IPS-15b (cell line): ENCODE measurements at regions not wholly inside any gene's neighbourhood (a gene's known extent, or its start where the extent isn't known, plus 50 kb on each side); places are given as distances from the start of the nearest gene placed in this dataset.

Experiments
- H3K27me3 ChIP-seq: one replicate; pipeline ENCODE4 v1.6.1; 2013; ENCODE audit warnings: low read length; ENCODE audit not compliant: control insufficient read depth, insufficient read depth
- H3K36me3 ChIP-seq: one replicate; pipeline ENCODE4 v1.6.1; 2013; ENCODE audit warnings: low read length; ENCODE audit not compliant: control insufficient read depth, insufficient read depth
- H3K4me1 ChIP-seq: one replicate; pipeline ENCODE4 v1.6.1; 2013; ENCODE audit warnings: mild to moderate bottlenecking, low read length; ENCODE audit not compliant: control insufficient read depth, insufficient read depth
- H3K4me3 ChIP-seq: one replicate; pipeline ENCODE4 v1.5.1; 2013; ENCODE audit warnings: low read depth, low read length
- H3K9ac ChIP-seq: one replicate; pipeline ENCODE4 v1.6.1; 2013; ENCODE audit warnings: low read depth, mild to moderate bottlenecking, low read length
- H3K9me3 ChIP-seq: one replicate; pipeline ENCODE4 v1.6.1; 2013; ENCODE audit warnings: mild to moderate bottlenecking, low read length; ENCODE audit not compliant: control insufficient read depth, insufficient read depth

DNA sequence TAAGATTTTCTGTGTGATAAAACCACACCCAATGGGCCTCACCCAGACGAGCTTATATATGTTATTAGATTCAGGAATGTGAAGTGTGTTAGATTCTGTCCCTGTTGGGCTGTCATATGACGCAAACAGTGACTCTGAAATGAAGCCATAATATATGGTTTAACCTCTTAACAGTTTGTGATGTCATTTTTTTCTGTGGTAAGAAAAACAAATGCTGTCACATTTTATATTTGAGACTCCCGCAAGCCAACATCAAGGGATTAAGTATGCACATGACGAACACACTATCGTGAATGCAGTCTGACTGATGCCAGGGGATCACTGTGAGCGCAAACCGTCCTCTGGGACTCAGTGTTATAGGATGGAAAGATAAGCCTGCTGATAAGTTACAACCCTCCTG lies 321.7 kb downstream of the SH3GL2 start:
- H3K9ac ChIP-seq = no peak overlapping the region
- no peaks in the 10 kb centered on the region for H3K9me3 ChIP-seq
- H3K36me3 ChIP-seq = no peaks in the 10 kb centered on the region
- peaks cover 37% of the 10 kb centered on the region for H3K27me3 ChIP-seq
- H3K4me3 ChIP-seq = no peak overlapping the region
- no peaks in the 10 kb centered on the region for H3K4me1 ChIP-seq

- Histone ChIP-seq H3K9ac (no peak overlapping the region), H3K27me3 (peaks cover 65% of the 10 kb centered on the region), H3K4me3 (peak overlapping the region; percentile 84), H3K36me3 (no peaks in the 10 kb centered on the region), H3K4me1 (no peaks in the 10 kb centered on the region), H3K9me3 (no peaks in the 10 kb centered on the region)
These were observed 326.5 kb downstream of the SH3GL2 start for GRCh38 chr9:17905366-17905765.

DNA sequence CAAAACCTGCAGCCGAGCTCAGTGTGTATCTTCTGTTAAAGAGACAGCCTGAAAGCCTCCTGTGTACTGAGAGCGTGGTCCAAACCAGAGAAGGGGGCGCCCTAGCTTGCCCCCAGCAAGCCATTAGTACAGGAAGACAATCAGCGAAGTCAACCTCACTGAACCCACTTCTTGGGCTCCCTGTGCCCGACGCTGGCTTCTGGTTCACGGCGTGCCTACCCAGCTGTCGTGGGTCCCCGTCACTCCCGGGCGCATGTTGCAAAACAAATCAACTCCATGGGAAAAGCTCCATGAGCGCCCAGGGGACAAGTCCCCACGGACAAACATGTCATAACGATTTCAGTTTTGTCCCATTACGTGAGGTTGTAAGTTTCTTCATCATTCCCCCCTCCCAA lies 326.9 kb downstream of the SH3GL2 start:
- Histone ChIP-seq H3K36me3 (no peaks in the 10 kb centered on the region), H3K4me1 (no peaks in the 10 kb centered on the region), H3K4me3 (peak overlapping the region; percentile 84), H3K27me3 (peaks cover 65% of the 10 kb centered on the region), H3K9me3 (no peaks in the 10 kb centered on the region), H3K9ac (no peak overlapping the region)

DNA sequence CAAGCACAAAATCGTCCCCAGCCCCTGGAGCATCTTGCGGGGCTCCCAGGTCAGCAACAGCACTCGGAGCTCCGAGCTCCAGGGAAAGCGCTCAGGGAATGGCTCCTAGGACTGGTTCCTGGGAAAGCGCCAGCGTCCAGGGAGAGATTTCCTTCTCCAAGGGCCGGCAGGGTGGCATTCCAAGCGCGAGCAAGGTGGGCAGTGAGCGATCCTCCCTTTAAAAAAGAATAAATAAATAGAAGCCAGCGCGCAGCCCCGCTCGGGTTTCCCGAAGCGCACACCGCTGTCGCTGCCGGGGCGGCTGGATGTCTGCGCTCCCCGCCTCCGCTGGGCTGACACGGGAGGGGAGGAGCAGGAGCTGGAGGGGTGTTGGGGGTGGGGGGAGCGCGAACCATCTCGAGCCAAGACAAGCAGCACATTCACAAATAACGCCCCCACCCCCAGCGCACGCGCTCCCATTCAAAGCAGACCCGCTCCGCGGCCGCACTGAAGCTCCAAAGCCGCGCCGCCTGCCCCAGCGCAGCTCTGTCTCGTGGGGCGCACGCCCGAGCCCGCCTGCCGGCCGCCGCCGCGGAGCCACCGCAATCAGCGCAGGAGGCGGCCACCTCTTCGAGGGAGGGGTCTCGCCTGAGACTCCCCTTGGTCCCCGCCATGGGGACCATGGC lies 327.4 kb downstream of the SH3GL2 start:
- H3K9ac ChIP-seq = peak overlapping the region; percentile 56
- H3K36me3 ChIP-seq = no peaks in the 10 kb centered on the region
- no peaks in the 10 kb centered on the region for H3K9me3 ChIP-seq
- H3K27me3 ChIP-seq = peaks cover 65% of the 10 kb centered on the region
- H3K4me1 ChIP-seq = no peaks in the 10 kb centered on the region
- H3K4me3 ChIP-seq = peak overlapping the region; percentile 84

- no peaks in the 10 kb centered on the region for H3K9me3 ChIP-seq
These were observed 328.2 kb downstream of the SH3GL2 start for GRCh38 chr9:17906841-17907778.

DNA sequence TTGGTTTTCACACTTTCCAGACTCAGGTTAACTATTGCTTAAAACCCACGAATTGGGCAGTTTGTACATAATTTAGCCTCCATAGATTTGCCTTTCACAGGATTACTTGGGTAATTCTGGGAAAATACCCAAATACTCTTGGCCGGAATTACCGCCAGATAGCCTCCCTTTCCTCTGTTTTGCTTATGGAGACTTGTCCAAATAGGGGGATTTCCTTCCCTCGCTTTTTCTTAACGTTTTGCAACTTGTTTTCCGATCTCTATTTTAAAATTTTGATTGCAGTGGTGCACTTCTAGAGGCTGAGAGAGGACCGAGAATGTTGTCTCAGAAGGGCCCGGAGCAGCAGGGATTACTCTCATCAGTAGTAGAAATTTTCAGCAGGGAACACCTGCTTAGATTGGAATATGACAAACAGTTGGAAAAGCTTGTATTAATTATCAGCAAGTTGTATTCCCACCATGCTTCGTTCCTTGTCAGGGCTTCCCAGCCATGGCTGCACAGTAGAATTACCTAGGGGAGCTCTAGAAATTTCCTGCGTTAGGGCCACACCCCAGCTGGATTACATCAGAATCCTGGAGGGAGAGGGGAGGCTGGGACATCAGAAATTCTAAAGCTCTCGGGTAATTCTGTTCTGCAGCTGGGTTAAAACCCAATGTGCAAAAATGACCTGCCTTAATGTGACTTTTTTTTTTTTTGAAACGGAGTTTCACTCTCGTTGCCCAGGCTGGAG lies 329.1 kb downstream of the SH3GL2 start:
- Histone ChIP-seq H3K9me3 (no peaks in the 10 kb centered on the region), H3K9ac (no peak overlapping the region), H3K27me3 (peaks cover 55% of the 10 kb centered on the region), H3K36me3 (no peaks in the 10 kb centered on the region), H3K4me3 (peak overlapping the region; percentile 84), H3K4me1 (no peaks in the 10 kb centered on the region)

More at GRCh38 chr9:17906841-17907778, 328.2 kb downstream of the SH3GL2 start:
- Histone ChIP-seq H3K36me3 (no peaks in the 10 kb centered on the region), H3K9ac (peak overlapping the region; percentile 56), H3K4me1 (no peaks in the 10 kb centered on the region), H3K4me3 (peak overlapping the region; percentile 84), H3K27me3 (peaks cover 63% of the 10 kb centered on the region)

DNA sequence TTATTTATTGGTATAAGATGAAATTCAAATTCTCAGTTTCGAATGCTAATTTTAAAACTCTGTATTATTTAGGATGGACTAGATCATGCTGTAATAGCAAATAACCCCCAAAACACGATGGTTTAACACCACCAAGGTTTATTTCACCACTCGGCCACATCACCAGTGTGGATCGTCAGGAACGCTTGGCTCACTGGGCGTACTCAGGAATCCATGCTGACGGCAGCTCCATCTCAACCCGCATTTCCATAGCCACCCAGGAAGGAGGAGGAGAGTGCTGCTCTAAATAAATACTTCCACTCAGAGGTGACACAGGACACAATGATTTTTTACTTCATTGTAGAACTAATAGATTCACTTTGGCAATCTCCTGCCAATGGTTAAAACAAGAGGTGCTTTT lies 347.4 kb downstream of the SH3GL2 start:
- Histone ChIP-seq H3K27me3 (no peaks in the 10 kb centered on the region), H3K4me3 (no peak overlapping the region), H3K9me3 (no peaks in the 10 kb centered on the region), H3K36me3 (no peaks in the 10 kb centered on the region), H3K9ac (no peak overlapping the region), H3K4me1 (no peaks in the 10 kb centered on the region)

GRCh38 chr9:17927616-17928015 lies 348.8 kb downstream of the SH3GL2 start:
- no peaks in the 10 kb centered on the region for H3K36me3 ChIP-seq
- H3K9ac ChIP-seq = no peak overlapping the region
- H3K9me3 ChIP-seq = no peaks in the 10 kb centered on the region
- no peaks in the 10 kb centered on the region for H3K4me1 ChIP-seq
- no peak overlapping the region for H3K4me3 ChIP-seq
- H3K27me3 ChIP-seq = no peaks in the 10 kb centered on the region

DNA sequence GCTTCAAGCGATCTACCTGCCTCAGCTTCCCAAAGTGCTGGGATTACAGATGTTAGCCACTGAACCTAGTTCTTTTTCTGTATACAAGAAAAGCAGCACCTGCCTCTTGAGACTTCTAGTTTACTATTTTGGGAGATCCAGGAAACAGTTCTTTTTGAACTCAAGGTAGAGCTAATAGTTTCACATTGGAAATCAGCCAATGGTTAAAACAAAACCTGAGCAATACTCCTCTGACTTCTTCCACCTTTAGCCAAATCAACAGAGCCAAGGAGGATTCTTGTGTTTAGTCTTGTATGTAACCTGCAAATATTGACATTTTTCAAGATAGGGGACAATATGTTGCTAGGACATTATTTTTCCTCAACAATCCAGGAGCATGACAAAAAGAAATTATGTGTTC lies 349.4 kb downstream of the SH3GL2 start:
- Histone ChIP-seq H3K36me3 (no peaks in the 10 kb centered on the region), H3K4me1 (no peaks in the 10 kb centered on the region), H3K4me3 (no peak overlapping the region), H3K9me3 (no peaks in the 10 kb centered on the region), H3K9ac (no peak overlapping the region), H3K27me3 (no peaks in the 10 kb centered on the region)

- Histone ChIP-seq H3K36me3 (no peaks in the 10 kb centered on the region), H3K9me3 (no peaks in the 10 kb centered on the region), H3K4me3 (no peak overlapping the region), H3K27me3 (no peaks in the 10 kb centered on the region), H3K4me1 (no peaks in the 10 kb centered on the region), H3K9ac (no peak overlapping the region)
These were observed 349.9 kb downstream of the SH3GL2 start for GRCh38 chr9:17928768-17929167.

DNA sequence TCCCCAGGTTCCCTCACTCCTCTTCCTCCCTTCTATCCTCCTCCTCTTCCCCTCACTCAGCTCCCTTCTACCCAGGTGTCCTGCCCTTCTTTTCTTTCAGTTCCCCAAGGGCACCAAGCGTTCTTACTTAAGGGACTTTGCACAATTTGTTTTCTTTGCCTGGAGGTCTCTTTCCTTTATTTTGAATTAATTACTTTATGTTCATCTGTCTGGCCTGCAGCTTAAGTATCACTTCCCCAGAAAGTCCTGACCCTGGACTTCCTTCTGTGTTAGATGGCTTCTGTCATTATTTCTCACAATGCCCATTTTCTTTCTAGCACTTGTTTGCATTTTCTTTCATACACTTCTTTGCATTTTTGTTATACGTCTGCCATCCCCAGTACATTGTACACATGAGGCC lies 350.6 kb downstream of the SH3GL2 start:
- Histone ChIP-seq H3K27me3 (no peaks in the 10 kb centered on the region), H3K9me3 (no peaks in the 10 kb centered on the region), H3K36me3 (no peaks in the 10 kb centered on the region), H3K9ac (no peak overlapping the region), H3K4me3 (no peak overlapping the region), H3K4me1 (no peaks in the 10 kb centered on the region)
